GM18858 (cell line): ENCODE measurements at regions not wholly inside any gene's neighbourhood (a gene's known extent, or its start where the extent isn't known, plus 50 kb on each side); places are given as distances from the start of the nearest gene placed in this dataset.

Source experiments
- ATAC-seq: cut with Tn5 transposase; IDR thresholded peaks from one replicate; pipeline ENCODE4 v1.9.1; 2021; ENCODE audit not compliant: unreplicated experiment

GRCh38 chr1:217373761-217374701, 256.9 kb downstream of the GPATCH2 start:
- no peak for ATAC-seq

- ATAC-seq: no peak
Measured at GRCh38 chr1:217372049-217372970, 258.6 kb downstream of the GPATCH2 start.

- ATAC-seq: no peak
Measured at GRCh38 chr1:217370757-217371156, 260.1 kb downstream of the GPATCH2 start.

- ATAC-seq: no peak
Measured at GRCh38 chr1:217369996-217370551, 260.8 kb downstream of the GPATCH2 start.

- ATAC-seq: peak; percentile 93
Measured at GRCh38 chr1:217369271-217369981, 261.5 kb downstream of the GPATCH2 start.

- no peak for ATAC-seq
Measured at GRCh38 chr1:217364220-217364619, 266.7 kb downstream of the GPATCH2 start.

- no peak for ATAC-seq
Measured at GRCh38 chr1:217363319-217363718, 267.6 kb downstream of the GPATCH2 start.

- ATAC-seq: no peak
Measured at GRCh38 chr1:217360510-217360909, 270.4 kb downstream of the GPATCH2 start.

GRCh38 chr1:217354895-217355294, 276.0 kb downstream of the GPATCH2 start:
- no peak for ATAC-seq

GRCh38 chr1:217348960-217349664, 281.8 kb downstream of the GPATCH2 start:
- ATAC-seq: no peak

- ATAC-seq: no peak
Measured at GRCh38 chr1:217344712-217345111, 286.2 kb downstream of the GPATCH2 start.

- no peak for ATAC-seq
Measured at GRCh38 chr1:217343907-217344306, 287.0 kb downstream of the GPATCH2 start.

GRCh38 chr1:217342105-217342504, 288.8 kb downstream of the GPATCH2 start:
- ATAC-seq: no peak

GRCh38 chr1:217336724-217337123, 294.2 kb downstream of the GPATCH2 start:
- ATAC-seq: no peak

- ATAC-seq: peak; percentile 84
Measured at GRCh38 chr1:217333939-217334338, 297.0 kb downstream of the GPATCH2 start.

- ATAC-seq: no peak
Measured at GRCh38 chr1:217332431-217333065, 298.3 kb downstream of the GPATCH2 start.

GRCh38 chr1:217331698-217332097, 299.2 kb downstream of the GPATCH2 start:
- ATAC-seq: no peak

- no peak for ATAC-seq
Measured at GRCh38 chr1:217327901-217328300, 303.0 kb downstream of the GPATCH2 start.

- peak; percentile 100 for ATAC-seq
Measured at GRCh38 chr1:217322834-217323233, 308.1 kb downstream of the GPATCH2 start.

- ATAC-seq: no peak
Measured at GRCh38 chr1:217315346-217315745, 315.5 kb downstream of the GPATCH2 start.
